GM13977 (cell line): ENCODE measurements at regions not wholly inside any gene's neighbourhood (a gene's known extent, or its start where the extent isn't known, plus 50 kb on each side); places are given as distances from the start of the nearest gene placed in this dataset.
"Not testable (repeated sequence)": the region's sequence is repeated elsewhere in the genome, so short reads cannot be mapped to it uniquely, and the experiment has no call there.

Experiments used
- DNase-seq: peaks from one replicate; pipeline ENCODE4 v3.0.0; 2012; ENCODE audit warnings: low spot score
- CTCF ChIP-seq: IDR thresholded peaks from 2 replicates; pipeline ENCODE4 v1.5.1; 2012; ENCODE audit warnings: mild to moderate bottlenecking, control low read depth; ENCODE audit not compliant: insufficient read depth; ENCODE audit errors: extremely low read depth, missing control alignments
- in situ Hi-C: fragments of 300-500 bp; cut with MboI; formaldehyde crosslinking; loops from one replicate; pipeline ENCODE4 v1.12.0; 2022; ENCODE audit warnings: low sequenced_read_pairs, low pct_unique_long_range_greater_than_20kb, mixed read lengths, inconsistent platforms; ENCODE audit not compliant: unreplicated experiment

DNA sequence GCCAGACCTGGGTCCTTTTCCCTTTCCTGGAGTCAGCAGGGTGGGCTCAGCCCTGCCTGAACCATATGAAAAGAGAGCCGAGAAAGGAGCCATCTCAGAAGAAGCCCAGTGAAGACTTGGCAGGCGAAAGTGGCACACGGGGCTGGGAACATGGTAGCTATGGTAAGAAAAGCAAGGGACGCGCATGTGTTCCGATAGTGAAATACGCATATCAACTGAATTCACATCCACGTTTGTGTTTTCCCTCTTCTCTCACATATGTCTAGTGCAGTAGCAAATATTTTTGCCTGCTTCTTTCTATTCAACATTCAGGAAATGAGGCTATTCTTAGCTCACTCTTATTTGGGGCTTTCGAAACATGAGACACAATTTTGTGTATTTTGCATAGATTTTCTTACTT, 54.1 kb upstream of the PEG3 start:
- TF ChIP-seq CTCF = no peak
- in situ Hi-C loops = no loop called here
- no peak for DNase-seq

DNA sequence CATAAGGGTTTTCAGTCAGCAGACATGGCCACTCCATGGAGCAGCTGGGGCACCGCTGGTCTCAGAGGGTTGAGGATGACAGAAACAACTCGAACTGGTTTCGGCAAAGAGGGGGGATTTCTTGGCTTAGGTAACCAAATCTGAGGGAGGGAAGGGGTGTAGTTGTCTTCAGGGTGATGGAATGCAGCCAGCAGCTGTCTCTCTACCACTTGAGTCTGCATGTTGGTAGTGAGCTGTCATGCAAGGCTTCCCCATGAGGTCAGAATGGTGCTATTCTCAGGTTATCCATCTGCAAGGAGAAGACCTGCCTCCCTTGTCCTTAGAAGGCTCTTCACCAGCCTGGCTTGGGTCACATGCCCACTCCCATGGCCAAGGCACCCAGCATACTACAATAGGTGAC, 55.6 kb upstream of the PEG3 start:
- DNase-seq = no peak
- TF ChIP-seq CTCF = no peak
- in situ Hi-C loops = no loop called here

- TF ChIP-seq CTCF = no peak
- DNase-seq = no peak
- in situ Hi-C loops = no loop called here
Observed at GRCh38 chr19:56899943-56900342, 59.4 kb upstream of the PEG3 start.

DNA sequence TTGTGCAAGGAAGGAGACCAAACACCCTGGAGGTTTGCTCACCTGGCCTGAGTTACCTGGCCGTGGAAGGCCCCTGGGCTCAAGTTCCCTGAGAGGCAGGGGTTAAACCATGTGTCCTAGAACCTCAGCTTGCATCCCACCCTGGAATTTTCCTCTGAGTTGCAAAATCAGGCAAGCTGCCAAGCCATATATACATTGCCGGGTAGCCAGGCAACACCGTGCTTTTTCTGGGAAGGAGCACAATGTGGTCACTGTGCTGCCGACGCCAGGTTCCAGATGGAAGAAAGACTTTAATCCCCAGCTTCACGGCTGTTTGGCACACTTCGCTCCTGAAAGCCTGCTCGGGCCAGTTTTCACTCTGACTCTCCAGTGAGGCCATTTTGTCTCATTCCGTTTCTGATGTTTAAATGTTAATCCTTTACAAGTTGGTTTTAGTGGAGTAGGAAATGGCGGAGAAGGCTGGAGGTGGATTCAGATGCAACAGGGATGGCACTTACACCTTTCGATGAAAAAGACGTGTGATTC, 60.1 kb upstream of the PEG3 start:
- no peak for DNase-seq
- TF ChIP-seq CTCF = no peak
- in situ Hi-C loops = no loop called here

- no peak for TF ChIP-seq CTCF
- in situ Hi-C loops = no loop called here
- no peak for DNase-seq
Observed at GRCh38 chr19:56905631-56906150, 65.2 kb upstream of the PEG3 start.

DNA sequence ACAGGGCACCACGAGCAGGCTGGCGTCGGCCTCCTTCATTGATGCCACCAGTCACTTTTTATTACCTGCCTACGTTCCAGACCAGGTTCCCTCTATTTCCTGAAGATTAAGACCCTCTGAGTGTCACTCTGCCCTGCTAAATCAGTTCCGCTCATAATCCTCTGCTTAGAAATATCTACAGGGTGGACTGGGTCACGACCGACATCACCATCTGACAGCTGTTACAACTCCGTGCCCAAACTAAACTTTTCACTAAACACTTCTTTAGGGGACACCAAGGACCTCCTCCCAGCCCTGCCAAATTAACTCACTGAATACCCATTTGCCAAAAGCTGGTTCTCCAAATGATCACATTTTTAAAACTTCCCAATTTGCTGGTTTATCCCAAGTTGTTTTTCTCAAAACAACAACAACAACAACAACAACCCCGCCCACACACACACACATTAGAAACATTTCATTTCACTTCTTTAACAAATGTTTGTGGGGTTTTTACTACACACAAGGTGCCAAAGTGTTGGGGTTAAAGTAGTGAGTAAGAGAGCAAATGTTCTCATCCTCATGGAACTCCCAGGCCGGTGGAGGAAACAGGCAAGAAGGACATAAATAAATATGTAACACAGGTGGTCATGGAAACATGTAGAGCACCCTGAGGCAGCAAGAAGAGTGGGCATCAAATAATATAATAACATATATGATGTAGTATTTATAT, 72.0 kb upstream of the PEG3 start:
- no peak for DNase-seq
- in situ Hi-C loops = no loop called here
- no peak for TF ChIP-seq CTCF

- in situ Hi-C loops, DNase-seq: not testable (repeated sequence)
Observed at GRCh38 chr19:56913113-56913455, 72.6 kb upstream of the PEG3 start.
